Osteoblast (primary cell): ENCODE measurements at regions not wholly inside any gene's neighbourhood (a gene's known extent, or its start where the extent isn't known, plus 50 kb on each side); places are given as distances from the start of the nearest gene placed in this dataset.
A peak's percentile ranks its signal among the peaks of the same experiment; 100 is the strongest.
"Not testable (repeated sequence)": the region's sequence is repeated elsewhere in the genome, so short reads cannot be mapped to it uniquely, and the experiment has no call there.

ENCODE experiments used
- DNase-seq: peaks from one replicate; pipeline ENCODE4 v3.0.0; 2011; ENCODE audit warnings: low spot score, mixed read lengths; ENCODE audit not compliant: insufficient read length; ENCODE audit errors: missing footprints
- H2AFZ ChIP-seq: 2 replicates; pipeline ENCODE4 v1.6.0; 2011; ENCODE audit warnings: mild to moderate bottlenecking, low read length
- H3K27ac ChIP-seq: 2 replicates; pipeline ENCODE4 v1.5.1; 2011; ENCODE audit warnings: mild to moderate bottlenecking, low read depth, low read length, moderate library complexity
- H3K27me3 ChIP-seq: 2 replicates; pipeline ENCODE4 v1.6.0; 2012; ENCODE audit warnings: mild to moderate bottlenecking, control low read depth, inconsistent platforms, low read length, moderate library complexity; ENCODE audit not compliant: insufficient read depth
- H3K36me3 ChIP-seq: 2 replicates; pipeline ENCODE4 v1.5.1; 2011; ENCODE audit warnings: mild to moderate bottlenecking, low read length, control low read depth, moderate library complexity; ENCODE audit not compliant: insufficient read depth
- H3K4me1 ChIP-seq: 2 replicates; pipeline ENCODE4 v1.5.1; 2011; ENCODE audit warnings: mild to moderate bottlenecking, low read length, control low read depth, moderate library complexity; ENCODE audit not compliant: insufficient read depth
- H3K4me2 ChIP-seq: 2 replicates; pipeline ENCODE4 v1.6.0; 2011; ENCODE audit warnings: mild to moderate bottlenecking, low read length; ENCODE audit not compliant: insufficient read depth
- H3K4me3 ChIP-seq: fragments of 200-600 bp; sonication (generic); 3 replicates; pipeline ENCODE4 v1.5.1; 2012; ENCODE audit warnings: mild to moderate bottlenecking, low read length, inconsistent platforms; ENCODE audit not compliant: insufficient read depth
- H3K79me2 ChIP-seq: 2 replicates; pipeline ENCODE4 v1.6.0; 2012; ENCODE audit warnings: mild to moderate bottlenecking, low read length, control low read depth, inconsistent platforms; ENCODE audit not compliant: insufficient read depth
- H3K9me3 ChIP-seq: 2 replicates; pipeline ENCODE4 v1.5.1; 2011; ENCODE audit warnings: low read depth, low read length, control low read depth
- H4K20me1 ChIP-seq: 2 replicates; pipeline ENCODE4 v1.6.0; 2012; ENCODE audit warnings: mild to moderate bottlenecking, low read length, control low read depth; ENCODE audit not compliant: insufficient read depth
- TF ChIP-seq, protein P1 (sequence below): IDR thresholded peaks from 2 replicates; pipeline ENCODE4 v1.5.1; 2011; ENCODE audit warnings: mild to moderate bottlenecking, low read depth, low read length, moderate library complexity; ENCODE audit errors: extremely low read depth

DNA sequence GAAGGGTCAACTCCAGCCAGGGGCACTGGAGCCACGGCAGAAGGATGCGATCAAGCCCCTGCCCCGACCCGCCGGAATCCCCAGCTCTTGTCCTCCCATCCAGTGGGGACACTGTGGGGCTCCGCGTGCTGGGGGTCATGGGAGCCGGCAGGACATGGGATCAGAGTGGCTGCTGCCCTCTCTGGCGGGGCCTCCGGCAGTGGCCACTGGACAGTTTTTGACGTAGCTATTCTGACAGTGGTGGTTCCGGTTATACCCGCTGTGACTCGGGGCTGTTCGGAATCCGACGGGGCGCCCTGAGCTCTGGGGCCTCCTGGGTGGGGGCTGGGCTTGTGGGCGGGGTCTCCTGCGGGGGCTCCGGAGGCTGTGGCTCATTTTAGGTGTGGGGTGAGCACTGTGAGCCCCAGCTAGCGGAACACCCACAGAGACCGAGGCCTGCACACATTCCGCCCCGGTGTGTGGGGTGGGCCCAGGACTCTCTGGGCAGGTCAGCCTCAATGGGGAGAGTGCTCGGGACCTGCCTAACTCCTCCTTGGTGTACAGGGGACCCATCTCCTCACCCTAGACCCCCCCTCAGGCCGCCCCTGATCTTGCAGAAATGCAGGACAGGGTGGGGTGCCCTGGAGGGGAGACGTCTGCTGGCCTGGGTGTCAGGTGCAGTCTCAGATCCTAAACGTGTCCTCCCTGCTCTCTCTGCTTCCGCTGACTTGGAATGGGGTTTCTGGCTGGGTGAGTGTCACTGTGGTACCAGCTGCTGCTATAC, 374.2 kb downstream of the TMEM121 start:
- H4K20me1 ChIP-seq, result no peaks in the 10 kb centered on the region
- H3K79me2 ChIP-seq, result no peaks in the 10 kb centered on the region
- H3K27me3 ChIP-seq, result no peaks in the 10 kb centered on the region
- no peak overlapping the region for H3K4me2 ChIP-seq
- DNase-seq, result peak; percentile 73
- H2AFZ ChIP-seq, result no peak overlapping the region
- H3K36me3 ChIP-seq, result no peaks in the 10 kb centered on the region
- H3K9me3 ChIP-seq, result no peaks in the 10 kb centered on the region
- TF ChIP-seq, protein P1, sequence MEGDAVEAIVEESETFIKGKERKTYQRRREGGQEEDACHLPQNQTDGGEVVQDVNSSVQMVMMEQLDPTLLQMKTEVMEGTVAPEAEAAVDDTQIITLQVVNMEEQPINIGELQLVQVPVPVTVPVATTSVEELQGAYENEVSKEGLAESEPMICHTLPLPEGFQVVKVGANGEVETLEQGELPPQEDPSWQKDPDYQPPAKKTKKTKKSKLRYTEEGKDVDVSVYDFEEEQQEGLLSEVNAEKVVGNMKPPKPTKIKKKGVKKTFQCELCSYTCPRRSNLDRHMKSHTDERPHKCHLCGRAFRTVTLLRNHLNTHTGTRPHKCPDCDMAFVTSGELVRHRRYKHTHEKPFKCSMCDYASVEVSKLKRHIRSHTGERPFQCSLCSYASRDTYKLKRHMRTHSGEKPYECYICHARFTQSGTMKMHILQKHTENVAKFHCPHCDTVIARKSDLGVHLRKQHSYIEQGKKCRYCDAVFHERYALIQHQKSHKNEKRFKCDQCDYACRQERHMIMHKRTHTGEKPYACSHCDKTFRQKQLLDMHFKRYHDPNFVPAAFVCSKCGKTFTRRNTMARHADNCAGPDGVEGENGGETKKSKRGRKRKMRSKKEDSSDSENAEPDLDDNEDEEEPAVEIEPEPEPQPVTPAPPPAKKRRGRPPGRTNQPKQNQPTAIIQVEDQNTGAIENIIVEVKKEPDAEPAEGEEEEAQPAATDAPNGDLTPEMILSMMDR, result no peak
- no peaks in the 10 kb centered on the region for H3K4me1 ChIP-seq
- no peak overlapping the region for H3K4me3 ChIP-seq
- H3K27ac ChIP-seq, result no peak overlapping the region

DNA sequence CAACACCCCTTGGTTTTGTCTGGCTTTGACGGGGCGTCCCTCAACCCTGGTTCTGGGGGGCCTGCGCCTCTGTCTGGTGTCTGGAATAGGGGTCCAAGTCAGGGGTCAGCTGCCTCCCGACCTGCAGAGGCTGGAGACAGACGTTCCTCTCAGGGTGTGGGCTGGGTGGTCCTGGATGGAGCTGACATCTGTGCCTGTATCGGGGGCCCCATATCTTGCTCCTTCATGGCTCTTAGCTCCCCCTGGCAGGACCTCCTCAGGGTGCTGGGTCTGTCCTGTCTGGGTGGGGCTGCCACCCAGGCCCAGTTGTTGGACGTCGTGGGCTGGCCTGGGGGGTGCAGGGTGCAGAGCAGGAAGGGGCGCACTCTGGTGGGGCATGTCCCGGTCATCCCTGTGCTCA, 374.8 kb downstream of the TMEM121 start:
- Histone ChIP-seq H3K79me2 (no peaks in the 10 kb centered on the region), H3K36me3 (no peaks in the 10 kb centered on the region), H3K4me1 (no peaks in the 10 kb centered on the region), H3K27ac (no peak overlapping the region), H3K27me3 (no peaks in the 10 kb centered on the region), H3K4me2 (no peak overlapping the region), H4K20me1 (no peaks in the 10 kb centered on the region), H2AFZ (no peak overlapping the region), H3K9me3 (no peaks in the 10 kb centered on the region), H3K4me3 (no peak overlapping the region)
- peak; percentile 80 for DNase-seq
- TF ChIP-seq, protein P1, result no peak

DNA sequence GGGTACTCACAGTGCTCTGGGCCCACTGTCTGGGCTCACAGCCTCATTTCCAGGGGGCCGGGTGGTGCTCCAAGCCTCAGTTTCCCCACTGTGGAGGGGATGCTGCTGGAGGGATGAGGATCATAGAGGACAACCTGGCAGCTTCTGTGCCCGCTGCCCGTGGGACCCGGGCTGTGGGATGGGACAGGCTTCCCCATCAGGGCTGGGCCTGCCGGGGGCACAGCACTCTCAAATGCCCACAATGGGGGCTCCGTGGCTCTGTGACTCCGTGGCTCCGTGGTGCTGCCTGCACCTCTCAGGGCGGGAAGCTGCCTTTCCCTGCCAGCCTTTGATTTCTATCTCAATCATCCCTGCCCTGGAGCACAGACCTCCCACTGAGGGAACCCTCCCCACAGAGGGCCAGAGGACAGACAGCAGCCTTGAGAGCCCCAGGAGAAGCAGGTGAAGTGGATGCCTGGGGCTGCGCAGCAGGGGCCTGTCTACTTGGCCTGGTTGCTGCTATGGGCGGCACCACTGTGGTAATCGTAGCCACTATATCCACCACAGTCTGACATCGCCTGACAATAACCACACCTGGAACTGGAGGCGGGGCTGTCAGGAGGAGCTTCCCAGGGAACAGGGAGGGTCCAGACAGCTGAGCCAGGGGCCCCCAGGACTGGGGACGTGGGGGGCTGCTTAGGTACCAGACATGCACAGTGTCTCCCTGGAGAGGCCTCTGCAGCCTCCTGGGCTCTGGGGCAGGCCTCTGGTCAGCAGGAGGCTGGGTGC, 375.9 kb downstream of the TMEM121 start:
- Histone ChIP-seq H3K9me3 (no peaks in the 10 kb centered on the region), H3K79me2 (no peaks in the 10 kb centered on the region)
- TF ChIP-seq, protein P1, result no peak

DNA sequence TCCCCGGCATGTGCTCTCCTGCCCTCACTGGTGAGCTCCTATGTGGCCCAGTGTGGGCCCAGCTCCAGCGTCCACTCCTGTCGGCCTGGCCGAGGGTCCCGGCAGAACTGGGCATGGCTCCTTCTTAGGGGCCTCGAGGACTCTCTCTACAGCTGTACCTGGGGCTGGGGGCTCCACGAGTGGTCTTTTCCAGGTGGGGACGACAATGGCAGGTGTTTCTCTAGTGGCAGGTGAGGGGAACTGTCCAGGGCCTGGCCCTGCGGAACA, 376.4 kb downstream of the TMEM121 start:
- not testable (repeated sequence) for H3K79me2 ChIP-seq, H3K4me3 ChIP-seq, H4K20me1 ChIP-seq, H3K27me3 ChIP-seq, H3K4me1 ChIP-seq, DNase-seq, H3K36me3 ChIP-seq, H3K4me2 ChIP-seq, H3K27ac ChIP-seq, H2AFZ ChIP-seq, H3K9me3 ChIP-seq

More for the DNA sequence above, 375.9 kb downstream of the TMEM121 start:
- Histone ChIP-seq H2AFZ (no peak overlapping the region), H3K4me2 (no peak overlapping the region), H3K27ac (no peak overlapping the region), H3K27me3 (no peaks in the 10 kb centered on the region), H4K20me1 (no peaks in the 10 kb centered on the region), H3K36me3 (no peaks in the 10 kb centered on the region), H3K4me1 (no peaks in the 10 kb centered on the region), H3K4me3 (no peak overlapping the region)
- DNase-seq, result peak; percentile 55
